NCI-H1048 (cell line): ENCODE measurements at regions not wholly inside any gene's neighbourhood (a gene's known extent, or its start where the extent isn't known, plus 50 kb on each side); places are given as distances from the start of the nearest gene placed in this dataset.

Source experiments
- DNase-seq: peaks from one replicate; lab custom pipeline; 2025; lab: John Stamatoyannopoulos, UW

DNA sequence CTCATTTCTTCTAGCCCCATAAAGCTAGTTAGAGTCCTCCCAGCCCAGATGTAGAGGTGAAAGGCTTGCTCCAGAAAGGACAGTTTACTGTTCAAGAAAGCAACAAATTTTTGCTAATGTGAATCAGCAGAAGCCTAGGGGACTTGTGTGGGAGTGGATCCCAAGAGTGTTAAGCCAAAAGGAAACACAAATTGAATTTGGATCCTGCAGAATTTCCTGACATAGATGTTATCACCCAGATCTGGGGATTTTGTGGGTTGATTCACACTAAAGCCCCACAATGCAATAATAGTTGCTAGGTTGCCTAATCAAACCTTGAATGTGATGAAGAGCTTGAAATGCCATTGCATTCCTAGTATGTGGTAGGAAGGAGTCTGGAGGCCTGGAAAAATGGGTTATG lies 135.2 kb upstream of the HS3ST3A1 start:
- no peak for DNase-seq

DNA sequence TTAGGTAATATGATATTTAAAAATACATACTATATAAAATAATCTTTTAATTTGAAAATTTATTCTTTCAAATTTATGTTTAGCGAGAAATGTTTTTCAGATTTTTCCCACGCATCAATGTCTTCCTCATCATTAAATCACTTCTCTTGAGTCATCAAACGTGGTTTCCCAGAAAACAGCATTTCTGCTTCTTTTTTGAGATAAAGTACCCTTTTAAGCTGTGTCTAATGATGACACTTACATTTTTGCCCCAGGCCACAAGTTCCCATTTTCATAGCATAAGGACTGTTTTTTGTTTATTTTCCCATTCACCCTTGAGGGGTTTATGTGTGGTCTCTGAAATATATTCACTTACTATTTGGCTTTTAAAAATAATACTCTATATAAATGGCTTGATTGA lies 139.0 kb upstream of the HS3ST3A1 start:
- DNase-seq, result no peak

DNA sequence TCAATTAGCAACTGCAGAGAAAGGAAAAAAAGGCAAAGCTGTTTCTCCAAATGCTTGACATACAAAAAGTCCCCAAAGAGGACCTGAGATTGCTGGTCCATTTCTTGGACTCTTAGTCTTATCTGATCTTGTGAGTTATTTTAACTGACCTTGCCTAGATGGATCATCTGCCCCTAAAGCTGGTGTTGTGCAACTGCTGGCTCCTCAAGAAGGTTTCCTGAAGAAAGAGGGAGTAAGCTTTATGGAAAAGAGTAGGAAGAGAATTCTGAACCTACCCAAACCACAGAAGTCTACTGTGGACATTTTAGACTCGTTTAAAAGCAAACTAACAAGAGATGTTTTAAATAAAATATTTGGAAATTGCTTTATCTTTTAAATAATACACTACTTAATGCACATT lies 140.0 kb upstream of the HS3ST3A1 start:
- DNase-seq, result no peak

DNA sequence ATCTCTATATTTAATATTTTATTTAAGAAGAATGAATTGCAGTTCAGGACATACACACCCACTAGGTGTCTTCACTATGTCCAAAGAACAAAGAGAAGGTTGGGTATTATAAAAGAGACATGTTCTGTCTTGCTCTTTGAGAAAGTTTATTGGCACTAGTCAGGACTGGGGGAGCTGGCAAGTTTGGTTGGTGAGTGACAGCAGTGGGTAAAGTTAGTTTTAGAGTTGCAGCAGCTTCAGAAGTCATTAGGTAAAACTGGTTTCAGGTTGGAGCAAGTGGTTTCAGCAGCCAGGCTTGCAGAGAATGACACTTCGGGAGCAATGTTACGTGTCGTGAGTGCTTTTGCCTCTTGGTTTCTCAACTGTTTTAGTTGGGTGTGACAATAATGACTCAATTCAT lies 142.2 kb upstream of the HS3ST3A1 start:
- no peak for DNase-seq

DNA sequence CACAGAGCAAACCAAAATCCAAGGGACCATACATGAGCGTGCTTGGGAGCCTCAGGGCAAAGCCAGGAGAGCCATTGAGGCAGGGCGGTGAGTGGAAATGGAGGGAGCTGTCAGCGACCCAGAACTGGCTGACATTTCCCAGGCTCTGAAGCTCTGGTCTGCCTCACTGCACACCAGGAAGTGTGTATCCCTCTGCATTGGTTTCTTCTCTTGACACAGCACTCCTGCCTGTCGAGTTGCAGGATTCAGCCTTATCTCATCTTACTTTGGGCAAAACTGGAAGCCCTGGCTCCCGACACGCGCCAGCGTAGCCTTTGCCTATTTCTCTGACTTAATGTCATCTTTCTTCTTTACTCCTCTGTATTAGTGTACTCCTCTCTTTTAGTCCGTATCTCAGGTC lies 144.7 kb upstream of the HS3ST3A1 start:
- no peak for DNase-seq

DNA sequence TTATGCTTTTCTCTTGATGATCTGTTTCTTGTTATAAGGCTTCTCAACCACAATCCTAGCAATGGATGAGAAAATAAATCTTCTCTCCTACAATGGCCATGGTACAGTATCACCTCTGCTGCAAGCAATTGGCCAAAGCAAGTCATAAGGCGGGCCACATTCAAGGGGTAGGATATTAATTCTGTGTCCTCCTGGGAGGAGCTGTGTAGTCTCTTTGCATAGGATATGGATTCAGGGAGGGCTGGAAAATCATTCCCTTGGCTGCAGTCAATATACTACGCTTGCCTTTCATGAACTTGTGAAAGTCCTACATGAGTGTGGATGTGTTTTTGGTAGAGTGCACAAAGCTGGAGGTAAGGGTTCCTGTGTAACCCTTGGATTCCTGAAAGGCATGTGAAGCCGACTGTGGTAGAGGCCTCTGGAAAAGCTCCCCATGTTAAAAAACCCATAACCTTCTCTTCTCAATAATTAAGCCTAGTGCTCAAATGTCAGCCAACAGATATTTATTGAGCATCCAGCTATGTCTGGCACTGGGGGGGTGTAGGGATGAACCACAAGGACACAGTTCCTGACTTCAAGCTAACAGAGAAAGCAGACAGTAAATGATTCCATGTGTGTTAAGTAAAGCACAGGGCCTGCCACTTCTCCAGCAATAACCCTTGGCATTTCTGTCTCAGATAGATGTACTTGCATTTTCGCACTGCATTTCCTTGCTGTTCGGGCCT lies 147.6 kb upstream of the HS3ST3A1 start:
- DNase-seq, result no peak

DNA sequence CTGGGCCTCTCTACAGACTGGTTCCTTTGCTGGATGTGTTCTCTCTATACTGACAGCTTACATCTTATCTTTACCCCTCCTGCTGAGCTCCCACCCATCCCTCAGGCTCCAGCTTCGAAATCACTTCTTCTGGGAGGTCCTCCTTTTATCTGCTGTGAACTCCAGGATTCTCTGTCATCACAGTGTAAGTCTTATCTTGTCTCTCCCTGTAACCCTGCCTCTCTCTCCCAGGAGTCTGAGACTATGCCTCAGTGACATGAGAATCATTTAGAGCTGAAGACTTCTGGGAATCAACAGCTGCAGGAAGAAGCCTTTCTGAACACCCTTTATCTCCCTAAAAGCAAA lies 148.1 kb upstream of the HS3ST3A1 start:
- DNase-seq, result no peak

DNA sequence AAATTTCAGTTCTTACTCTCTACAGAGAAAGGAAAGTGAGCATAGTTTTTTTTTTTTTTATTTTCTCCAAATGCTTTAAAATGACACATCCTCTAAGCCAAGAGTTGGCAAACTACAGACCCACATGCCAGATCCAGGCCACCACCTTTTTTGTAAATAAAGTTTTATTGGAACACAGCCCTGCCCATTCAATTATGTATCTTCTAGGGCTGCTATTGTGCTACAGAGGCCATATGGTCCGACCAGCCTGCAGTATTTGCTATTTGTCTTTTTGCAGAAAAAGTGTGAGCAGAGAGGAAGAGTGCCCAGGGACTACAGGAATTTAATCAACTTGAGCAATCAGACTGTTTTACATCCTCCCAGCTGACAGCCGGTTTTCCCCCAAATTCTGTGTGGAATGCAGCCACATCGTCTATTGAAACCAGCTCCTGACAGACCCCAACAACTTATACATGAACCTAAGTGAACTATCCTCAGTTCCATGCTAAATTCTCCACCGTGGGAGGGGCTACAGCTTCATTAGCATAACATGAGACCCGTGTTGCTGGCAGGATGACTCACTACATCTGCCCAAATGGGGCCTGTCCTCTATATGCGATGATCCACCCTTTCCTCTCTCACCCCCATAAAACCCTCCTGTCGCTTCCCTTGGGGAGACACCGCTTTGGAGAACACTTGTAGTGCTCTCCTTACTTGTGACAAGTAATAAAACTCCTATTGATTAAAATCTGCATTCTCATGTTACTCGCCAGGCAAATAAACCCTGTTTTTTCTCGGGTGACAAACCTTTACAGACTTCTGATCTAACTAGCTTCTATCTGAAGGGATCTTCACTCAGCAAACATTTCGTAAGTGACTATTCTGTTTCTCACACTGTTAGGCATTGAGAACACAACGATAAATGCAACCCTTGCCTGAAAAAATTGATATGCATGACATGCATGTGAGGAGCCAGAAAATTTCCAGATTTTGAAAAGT lies 149.4 kb upstream of the HS3ST3A1 start:
- no peak for DNase-seq

DNA sequence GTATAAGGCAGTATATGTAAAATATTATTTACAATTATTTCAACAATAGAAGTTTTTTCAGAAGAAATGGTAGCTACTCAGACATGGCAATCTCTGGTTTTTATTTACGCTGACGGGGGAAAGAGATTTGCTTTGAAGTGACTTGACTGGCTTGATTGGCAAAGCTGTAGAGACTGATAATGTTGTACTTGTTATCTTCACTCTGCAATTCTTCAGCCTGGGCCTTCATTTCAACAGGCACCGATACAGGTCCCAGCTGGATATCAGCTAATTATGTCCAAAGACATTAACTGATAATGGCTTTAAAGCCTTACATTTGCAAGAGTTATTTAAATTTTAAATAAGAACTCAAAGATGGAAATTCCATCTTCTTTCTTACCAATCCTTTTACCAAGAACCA lies 151.4 kb upstream of the HS3ST3A1 start:
- no peak for DNase-seq

DNA sequence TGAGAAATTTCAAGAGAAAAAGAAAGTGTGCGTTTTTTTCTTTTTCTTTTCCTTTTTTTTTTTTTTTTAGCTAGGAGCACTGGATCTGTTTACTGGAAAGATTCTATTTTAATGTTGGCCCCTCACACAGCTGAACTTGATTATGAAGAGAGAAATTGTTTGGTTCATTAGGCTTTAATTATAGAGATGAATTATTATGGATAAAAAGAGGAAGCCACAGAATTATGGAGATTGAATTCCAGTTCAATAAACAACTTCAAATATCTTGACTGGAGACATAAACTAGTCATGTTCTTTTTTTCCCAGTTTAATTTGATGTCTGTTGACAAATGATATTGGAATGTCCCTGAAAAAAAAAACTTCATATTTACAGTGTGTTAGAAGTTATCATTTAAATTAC lies 152.0 kb upstream of the HS3ST3A1 start:
- DNase-seq, result no peak

DNA sequence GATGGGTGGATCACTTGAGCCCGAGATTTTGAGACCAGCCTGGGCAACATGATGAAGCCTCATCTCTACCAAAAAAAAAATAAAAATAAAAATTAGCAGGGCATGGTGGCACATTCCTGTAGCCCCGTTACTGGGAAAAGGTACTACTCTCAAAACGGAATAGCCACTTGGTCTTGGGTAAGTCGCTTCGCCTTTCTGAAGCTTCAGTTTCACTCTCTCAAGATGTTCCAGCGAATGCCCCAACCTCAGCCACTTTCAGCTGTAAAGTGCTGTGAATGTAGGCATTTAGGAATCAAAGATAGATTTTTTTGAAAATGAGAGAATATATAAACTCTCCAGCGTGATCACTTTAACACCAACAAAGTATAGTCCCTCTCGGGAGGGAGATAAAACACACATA lies 154.1 kb upstream of the HS3ST3A1 start:
- DNase-seq, result no peak

DNA sequence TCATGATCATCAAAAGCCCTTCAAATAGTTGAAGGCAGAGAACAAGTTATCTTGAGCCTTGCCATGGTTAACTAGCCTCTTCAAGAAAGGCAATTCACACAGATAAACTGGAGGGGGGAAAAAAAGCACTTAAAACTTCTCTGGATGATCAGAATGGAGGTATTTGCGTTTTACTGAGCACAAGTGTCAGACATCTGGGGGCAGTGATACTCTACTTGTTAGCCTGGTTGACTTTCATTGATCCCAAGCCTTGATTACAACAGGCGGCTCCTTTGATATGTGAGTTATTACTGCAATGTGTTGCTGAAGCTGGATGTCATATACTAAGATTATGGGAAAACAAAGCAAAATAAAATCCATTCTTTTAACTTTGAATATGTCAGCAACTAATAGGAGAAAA lies 155.0 kb upstream of the HS3ST3A1 start:
- DNase-seq, result no peak

DNA sequence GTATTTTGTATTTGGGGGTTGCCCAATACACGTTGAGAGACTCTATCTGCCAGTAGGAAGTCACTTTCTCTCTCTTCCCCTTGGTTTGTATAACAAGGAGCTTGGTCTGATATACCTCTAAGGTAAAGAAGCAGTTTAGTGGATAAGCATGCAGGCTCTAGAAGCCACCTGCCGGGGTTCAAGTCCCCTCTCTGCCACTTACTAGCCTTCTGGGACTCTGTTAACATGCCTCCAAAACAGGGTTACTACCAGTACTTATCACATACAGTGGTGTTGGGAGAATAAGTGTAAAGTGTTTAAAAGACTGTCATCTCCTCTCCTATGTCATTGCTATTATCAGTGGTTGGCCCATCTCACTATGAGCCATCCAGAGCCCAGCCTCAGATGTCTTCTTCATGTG lies 156.1 kb upstream of the HS3ST3A1 start:
- DNase-seq, result no peak

DNA sequence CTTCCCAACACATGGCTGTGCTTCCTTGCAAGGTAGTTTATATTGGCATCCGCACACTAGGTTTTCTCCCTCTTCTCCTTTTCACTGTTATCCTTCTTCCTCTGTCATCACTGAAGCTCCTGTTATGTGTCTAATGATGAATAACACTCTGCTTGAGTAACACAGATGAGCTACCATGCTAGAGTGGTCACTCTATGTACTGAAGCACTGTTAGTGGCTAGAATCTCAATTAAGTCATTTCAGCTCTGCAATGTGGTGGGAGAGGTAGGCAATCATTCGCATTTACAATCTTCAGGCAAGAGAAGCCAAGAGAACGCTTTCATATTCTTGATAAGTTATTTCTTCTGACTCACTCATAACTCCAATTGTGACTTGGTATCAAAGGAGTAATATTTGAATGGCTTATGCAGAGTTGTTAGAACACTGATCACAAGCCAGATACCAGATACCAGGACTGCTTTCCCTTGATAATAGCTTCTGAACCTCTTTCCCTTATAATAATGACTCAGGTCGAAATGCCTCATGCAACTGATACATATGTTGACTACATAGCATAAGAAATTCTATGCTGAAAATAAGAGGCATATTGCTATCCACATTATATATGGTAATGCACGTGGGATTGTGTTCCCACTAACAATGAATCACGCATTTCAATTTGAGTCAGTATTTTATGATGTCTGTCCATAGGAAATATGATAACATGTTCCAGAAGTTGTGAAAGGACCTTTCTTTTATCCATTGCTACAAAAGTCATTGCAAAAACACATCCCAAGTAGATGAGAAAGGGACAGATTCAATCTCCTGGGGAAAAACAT lies 158.0 kb upstream of the HS3ST3A1 start:
- DNase-seq, result no peak

DNA sequence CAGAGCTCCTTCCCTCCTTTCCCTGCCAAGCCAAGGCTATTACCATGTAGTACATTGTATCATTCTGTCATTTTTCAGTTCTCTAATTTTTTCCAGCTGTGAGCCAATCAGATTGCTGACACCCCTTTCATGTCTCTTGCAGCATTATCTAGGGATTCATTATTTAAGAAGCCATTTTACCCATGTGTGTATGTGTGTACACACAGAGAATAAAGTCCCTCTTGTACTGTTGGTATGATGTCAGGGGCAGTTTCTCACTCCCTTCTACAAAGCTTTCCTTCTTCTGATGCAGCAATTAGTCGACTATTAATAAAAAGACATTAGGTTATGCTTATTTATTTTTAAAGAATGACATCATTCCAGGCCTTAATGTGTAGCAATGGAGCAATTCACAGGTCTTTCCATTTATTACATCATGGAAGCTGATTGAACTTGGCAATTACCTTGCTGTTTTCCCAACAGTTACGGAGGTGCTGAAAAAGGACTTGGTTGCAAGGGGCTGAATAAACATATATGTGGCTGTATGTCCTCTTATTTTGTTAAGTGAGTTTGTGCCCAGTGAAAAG lies 159.4 kb upstream of the HS3ST3A1 start:
- no peak for DNase-seq

DNA sequence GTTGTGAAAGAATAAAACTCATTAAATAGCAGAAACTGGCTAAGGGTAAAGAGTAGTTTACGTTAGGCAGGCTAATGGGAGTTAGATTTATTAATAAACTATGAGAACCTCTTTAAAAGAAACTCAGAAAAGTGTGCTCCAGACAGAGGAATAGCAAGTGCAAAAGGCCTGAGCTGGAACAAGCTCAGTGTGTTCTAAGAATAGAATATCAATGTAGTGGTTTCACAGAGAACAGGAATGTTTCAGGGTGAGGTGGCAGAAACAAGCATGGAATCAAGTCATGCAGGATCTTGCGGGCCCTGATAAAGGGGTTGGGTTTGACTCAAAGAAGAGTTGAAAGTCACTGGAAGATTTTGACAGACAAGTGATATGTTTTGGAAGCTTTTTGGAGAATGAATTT lies 164.0 kb upstream of the HS3ST3A1 start:
- no peak for DNase-seq

DNA sequence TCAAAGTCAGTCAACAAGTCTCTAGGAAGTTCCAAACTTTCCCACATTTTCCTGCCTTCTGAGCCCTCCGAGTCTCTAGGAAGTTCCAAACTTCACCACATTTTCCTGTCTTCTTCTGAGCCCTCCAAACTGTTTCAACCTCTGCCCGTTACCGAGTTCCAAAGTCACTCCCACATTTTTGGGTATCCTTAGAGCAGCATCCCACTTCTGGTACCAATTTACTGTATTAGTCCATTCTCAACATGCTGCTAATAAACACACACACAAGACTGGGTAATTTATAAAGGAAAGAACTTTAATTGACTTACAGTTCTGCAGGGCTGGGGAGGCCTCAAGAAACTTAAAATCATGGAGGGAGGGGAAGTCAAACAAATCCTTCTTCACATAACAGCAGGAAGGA lies 169.0 kb upstream of the HS3ST3A1 start:
- no peak for DNase-seq

DNA sequence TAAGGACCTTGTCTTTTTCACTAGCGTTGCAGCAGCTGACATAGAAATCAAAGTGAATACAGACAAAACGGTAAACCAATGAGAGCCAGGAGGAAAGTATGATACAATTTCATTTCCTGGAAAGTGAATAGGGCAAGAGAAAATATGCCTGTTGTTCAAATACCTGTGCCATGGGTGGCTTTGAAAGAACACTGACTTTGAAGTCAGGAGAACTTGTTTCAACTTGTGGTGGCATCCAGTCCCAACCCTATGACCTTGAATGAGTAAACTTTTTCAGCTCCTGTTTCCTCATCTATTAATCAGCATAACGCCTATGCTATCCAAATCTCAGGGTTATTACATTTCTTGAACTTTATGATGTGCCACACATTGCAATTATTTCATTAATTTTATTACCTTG lies 173.7 kb upstream of the HS3ST3A1 start:
- no peak for DNase-seq

DNA sequence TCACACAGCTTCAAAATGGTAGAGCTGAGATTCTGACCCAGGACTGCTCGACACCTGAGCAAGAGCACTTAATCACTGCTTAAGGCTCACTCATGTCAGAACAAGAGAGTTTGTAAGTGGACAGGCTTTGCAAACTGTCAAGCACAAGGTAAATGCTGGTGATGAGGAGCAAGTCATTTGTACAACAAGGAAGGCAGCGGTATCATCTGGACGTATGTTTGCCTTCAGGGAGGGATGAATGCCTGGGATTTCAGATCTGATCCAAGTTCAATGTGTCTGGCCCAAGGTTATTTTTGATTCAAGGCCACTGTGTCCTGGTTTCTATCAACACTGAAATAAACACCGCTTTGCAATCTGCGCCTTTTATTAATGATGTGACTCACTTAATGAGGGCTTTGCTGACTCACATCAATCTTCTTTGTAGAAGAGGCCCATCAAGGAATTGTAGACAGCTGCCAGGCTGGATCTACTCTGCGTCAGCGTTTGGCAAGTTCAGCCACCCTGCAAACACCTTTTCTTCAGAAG lies 174.4 kb upstream of the HS3ST3A1 start:
- DNase-seq, result no peak

DNA sequence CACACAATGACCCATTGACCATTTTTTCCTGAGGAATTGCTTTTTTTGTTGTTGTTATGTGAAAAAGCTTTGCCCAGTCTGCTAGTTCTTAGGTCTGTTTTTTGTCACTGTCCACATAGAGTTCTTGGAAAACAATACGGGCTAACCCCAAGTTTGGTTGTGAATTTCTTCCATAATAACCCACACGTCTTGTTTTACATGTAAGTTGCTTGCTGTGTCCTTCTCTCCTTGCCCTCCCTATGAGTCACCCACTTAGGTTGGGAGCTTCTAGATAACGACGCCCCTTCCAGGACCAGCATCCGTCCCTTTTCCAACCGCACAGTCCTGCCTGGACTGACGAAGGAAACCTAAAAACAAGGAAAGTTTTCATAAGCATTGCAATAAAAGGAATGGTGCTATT lies 175.3 kb upstream of the HS3ST3A1 start:
- DNase-seq, result no peak

DNA sequence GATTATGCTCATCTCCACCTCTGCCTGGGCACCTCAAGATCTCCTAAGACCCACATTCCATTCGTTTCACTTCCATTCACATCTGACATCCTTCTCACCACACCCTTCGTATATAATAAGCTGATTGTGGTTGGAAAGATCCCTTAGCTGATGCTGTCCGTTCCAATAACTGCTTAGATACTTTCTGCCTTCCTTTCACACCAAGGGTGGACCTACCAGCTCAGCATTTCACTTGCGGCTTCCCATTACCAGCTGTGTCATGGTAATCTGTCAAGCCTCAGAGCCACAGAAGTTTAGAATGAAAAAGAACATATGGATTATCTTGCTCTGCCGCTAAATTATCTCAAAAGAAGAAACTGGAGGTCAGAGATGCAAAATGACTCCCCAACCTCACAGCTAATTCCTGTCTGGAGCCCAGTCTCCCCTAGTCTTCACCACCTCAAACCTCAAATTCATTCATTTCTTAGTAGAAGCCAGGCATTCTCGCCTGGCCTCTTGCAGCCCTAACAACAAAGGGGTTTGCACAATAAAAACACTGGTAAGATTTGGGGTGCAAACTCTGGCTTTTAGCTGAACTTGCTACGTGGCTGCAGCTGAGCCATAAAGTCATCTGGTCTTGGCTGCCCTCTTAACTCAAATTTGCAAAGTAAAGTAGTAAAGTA lies 182.8 kb upstream of the HS3ST3A1 start:
- DNase-seq, result no peak
